LNCAP (cell line): ENCODE measurements at regions not wholly inside any gene's neighbourhood (a gene's known extent, or its start where the extent isn't known, plus 50 kb on each side); places are given as distances from the start of the nearest gene placed in this dataset.

ENCODE experiments used
- TF ChIP-seq, protein P1 (sequence below): fragments of 450-650 bp; IDR thresholded peaks from 2 replicates; pipeline ENCODE4 v1.5.1; 2017; ENCODE audit warnings: mild to moderate bottlenecking

DNA sequence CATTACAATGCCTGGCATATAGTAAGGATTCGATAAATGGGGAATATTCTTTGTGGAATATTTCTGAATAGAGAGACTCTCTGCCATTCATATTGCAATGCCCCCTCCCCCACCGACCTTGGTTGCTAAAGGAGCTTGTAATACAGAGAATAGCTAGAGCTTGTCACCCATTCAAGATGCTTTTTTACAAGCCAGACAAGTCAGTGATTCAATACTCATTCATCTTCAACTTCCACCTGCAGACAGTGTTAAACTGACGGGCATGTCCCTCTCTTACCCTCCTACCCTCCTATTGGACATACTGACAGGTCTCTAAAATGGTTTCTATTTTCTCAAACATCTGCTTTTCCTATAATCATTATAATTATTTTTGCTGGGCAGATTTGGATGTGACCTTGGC lies 257.4 kb downstream of the KCNJ2 start:
- TF ChIP-seq, protein P1, sequence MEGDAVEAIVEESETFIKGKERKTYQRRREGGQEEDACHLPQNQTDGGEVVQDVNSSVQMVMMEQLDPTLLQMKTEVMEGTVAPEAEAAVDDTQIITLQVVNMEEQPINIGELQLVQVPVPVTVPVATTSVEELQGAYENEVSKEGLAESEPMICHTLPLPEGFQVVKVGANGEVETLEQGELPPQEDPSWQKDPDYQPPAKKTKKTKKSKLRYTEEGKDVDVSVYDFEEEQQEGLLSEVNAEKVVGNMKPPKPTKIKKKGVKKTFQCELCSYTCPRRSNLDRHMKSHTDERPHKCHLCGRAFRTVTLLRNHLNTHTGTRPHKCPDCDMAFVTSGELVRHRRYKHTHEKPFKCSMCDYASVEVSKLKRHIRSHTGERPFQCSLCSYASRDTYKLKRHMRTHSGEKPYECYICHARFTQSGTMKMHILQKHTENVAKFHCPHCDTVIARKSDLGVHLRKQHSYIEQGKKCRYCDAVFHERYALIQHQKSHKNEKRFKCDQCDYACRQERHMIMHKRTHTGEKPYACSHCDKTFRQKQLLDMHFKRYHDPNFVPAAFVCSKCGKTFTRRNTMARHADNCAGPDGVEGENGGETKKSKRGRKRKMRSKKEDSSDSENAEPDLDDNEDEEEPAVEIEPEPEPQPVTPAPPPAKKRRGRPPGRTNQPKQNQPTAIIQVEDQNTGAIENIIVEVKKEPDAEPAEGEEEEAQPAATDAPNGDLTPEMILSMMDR: no peak

GRCh38 chr17:70434536-70435490 lies 265.5 kb downstream of the KCNJ2 start:
- TF ChIP-seq, protein P1: no peak

- TF ChIP-seq, protein P1: no peak
Measured at GRCh38 chr17:70437656-70438055, 268.3 kb downstream of the KCNJ2 start.

- TF ChIP-seq, protein P1: no peak
Measured at GRCh38 chr17:70446446-70446845, 277.1 kb downstream of the KCNJ2 start.

DNA sequence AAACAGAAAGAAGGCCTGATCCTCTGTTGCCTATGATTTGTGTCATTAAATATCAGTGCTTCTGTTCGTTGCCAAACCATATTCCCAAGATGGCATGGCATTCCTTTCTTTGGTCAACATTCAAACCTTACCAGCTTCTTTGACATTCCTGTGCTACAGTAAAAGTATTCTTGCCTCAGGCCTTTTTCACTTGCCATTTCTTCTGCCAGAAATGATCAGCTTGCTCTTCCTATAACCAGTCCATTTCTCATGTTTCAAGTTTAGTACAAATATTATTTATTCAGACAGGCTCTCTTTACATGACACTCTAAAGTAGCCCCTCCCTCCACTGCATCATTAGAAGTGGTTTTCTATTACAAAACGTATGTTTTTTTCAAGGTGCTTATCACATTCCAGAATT lies 278.3 kb downstream of the KCNJ2 start:
- TF ChIP-seq, protein P1: no peak

GRCh38 chr17:70454377-70454776 lies 285.0 kb downstream of the KCNJ2 start:
- TF ChIP-seq, protein P1: no peak

DNA sequence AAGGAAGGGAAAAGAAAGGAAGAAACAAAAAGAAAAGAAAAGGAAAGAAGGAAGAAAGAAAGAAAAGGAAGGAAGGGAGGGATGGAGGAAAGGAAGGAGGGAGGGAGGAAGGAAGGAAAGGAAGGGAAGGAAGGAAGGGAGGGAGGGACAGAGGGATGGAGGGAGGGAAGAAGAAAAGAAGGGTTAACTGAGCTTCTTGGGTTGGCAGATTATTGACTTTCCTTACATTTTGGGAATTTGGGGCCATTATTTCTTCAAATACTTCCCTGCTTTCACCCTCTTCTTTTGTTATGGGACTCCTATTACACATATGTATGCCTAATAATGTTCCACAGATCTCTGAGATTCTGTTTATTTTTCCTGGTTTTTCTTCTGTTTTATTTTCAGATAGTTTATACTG lies 285.6 kb downstream of the KCNJ2 start:
- TF ChIP-seq, protein P1: no peak
